D721Med (cell line): ENCODE measurements at regions not wholly inside any gene's neighbourhood (a gene's known extent, or its start where the extent isn't known, plus 50 kb on each side); places are given as distances from the start of the nearest gene placed in this dataset.

Experiments
- DNase-seq: peaks from one replicate; pipeline ENCODE4 v3.0.0; 2011; ENCODE audit warnings: low spot score; ENCODE audit not compliant: insufficient read length
- FAIRE-seq: peaks from 2 replicates; lab custom pipeline; 2011; peaks lifted over from hg19 to GRCh38; lab: Jason Lieb, UNC
- CTCF ChIP-seq: IDR thresholded peaks from 2 replicates; pipeline ENCODE4 v1.5.1; 2012; ENCODE audit warnings: mild to moderate bottlenecking, control low read depth; ENCODE audit not compliant: insufficient read depth; ENCODE audit errors: missing control alignments

- TF ChIP-seq CTCF, result no peak
- FAIRE-seq, result no peak
- DNase-seq, result no peak
Observed at GRCh38 chr1:181394766-181395165, 88.6 kb upstream of the CACNA1E start.

GRCh38 chr1:181396171-181396670 is 87.1 kb upstream of the CACNA1E start:
- DNase-seq, result no peak
- no peak for FAIRE-seq
- no peak for TF ChIP-seq CTCF

DNA sequence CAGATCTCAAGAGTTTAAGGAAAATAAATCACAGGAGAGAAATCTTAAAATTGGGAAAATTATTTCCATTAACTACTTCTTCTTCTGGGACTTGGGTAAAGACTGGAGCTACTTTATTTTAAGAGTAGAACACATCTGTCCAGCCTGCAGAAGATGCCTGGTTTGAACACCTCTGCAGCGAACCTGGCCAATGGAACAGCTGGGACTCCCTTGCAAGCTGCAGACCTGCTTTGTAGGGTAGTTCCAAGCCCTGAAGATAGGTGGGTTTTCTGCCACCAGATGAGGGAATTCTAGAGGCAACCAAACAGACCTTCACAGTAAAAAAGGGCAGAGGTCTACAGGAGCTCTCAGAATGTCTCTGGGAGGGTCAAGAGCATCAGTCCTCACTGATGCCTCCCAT is 86.5 kb upstream of the CACNA1E start:
- FAIRE-seq (no peak), DNase-seq (no peak)
- TF ChIP-seq CTCF, result no peak

- FAIRE-seq, result peak; percentile 38
- TF ChIP-seq CTCF, result no peak
- no peak for DNase-seq
Observed at GRCh38 chr1:181397845-181398244, 85.5 kb upstream of the CACNA1E start.

- FAIRE-seq (no peak), DNase-seq (no peak)
- TF ChIP-seq CTCF, result no peak
Observed at GRCh38 chr1:181398544-181398943, 84.8 kb upstream of the CACNA1E start.

DNA sequence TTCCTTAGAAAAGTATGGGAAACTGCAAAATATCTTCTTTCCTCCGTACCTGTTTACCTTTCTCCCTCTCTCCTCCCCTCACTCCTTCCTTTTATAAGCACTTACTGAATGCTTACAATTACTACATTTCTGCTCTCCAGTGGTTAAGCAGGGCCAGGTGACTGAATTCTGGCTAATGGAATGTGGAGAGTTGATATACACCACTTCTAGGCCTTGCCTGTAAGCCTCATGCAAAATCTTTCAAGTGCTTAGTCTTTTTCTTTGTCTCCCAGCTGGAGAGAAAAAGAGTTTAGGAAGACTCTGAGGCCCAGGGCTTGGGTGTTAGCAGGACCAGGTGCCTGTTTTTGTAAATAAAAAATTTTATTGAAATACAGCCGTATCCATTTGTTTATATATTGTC is 77.7 kb upstream of the CACNA1E start:
- DNase-seq (no peak), FAIRE-seq (peak; percentile 35)
- TF ChIP-seq CTCF, result no peak

DNA sequence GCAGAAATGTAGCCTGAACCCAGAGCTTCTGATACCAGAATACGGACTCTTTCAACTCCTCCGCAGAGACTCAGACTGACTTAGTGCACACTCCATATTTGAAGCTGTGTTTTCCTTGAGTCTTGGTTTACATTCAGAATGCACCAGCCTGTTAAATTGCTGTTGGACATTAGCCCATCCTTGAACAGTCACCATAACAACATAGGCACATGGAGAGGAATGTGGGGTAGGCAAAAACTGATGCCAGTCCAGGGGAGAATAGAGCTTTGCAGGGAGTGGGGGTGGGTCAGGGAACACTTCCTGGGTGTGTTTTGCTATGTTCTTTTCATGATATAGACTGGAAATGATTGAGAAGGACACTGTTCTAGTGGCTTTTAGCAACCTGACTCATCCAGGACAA is 76.3 kb upstream of the CACNA1E start:
- FAIRE-seq, result no peak
- TF ChIP-seq CTCF, result no peak

More for the DNA sequence above, 76.3 kb upstream of the CACNA1E start:
- DNase-seq, result no peak
